ENCODE measurements at regions not wholly inside any gene's neighbourhood (a gene's known extent, or its start where the extent isn't known, plus 50 kb on each side); places are given as distances from the start of the nearest gene placed in this dataset.
"Not testable (repeated sequence)": the region's sequence is repeated elsewhere in the genome, so short reads cannot be mapped to it uniquely, and the experiment has no call there.

DNA sequence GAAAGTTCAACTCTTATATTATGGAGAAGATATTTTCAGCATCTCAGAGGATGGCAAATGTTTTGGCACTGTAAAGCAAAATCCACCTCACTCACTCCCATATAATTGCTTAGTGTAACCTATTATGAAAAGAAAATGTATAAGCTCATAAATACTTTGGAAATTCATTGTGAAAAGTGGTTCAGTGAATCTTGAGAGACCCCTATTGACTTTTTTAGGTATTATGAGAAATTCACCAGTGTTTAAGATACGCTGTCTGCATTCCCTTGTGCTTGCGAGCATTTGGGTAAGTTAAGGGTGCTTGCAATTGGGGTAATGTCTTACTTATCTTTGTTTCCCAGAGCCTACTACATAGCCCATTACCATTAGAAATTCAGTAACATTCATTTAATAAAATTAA lies 66.3 kb upstream of the BMP5 start:
- H3K27ac Mint-ChIP-seq: no peak overlapping the region
- H3K4me3 Mint-ChIP-seq: no peak overlapping the region
- H3K9me3 Mint-ChIP-seq: no peaks in the 10 kb centered on the region
- no peaks in the 10 kb centered on the region for H3K36me3 Mint-ChIP-seq (ENCODE audit: low read depth)
- H3K27me3 Mint-ChIP-seq: peaks cover 2% of the 10 kb centered on the region
- H3K4me1 Mint-ChIP-seq (ENCODE audit: low read depth): peaks cover 5% of the 10 kb centered on the region
- intact Hi-C loops (cut with micrococcal nuclease): no loop called here

DNA sequence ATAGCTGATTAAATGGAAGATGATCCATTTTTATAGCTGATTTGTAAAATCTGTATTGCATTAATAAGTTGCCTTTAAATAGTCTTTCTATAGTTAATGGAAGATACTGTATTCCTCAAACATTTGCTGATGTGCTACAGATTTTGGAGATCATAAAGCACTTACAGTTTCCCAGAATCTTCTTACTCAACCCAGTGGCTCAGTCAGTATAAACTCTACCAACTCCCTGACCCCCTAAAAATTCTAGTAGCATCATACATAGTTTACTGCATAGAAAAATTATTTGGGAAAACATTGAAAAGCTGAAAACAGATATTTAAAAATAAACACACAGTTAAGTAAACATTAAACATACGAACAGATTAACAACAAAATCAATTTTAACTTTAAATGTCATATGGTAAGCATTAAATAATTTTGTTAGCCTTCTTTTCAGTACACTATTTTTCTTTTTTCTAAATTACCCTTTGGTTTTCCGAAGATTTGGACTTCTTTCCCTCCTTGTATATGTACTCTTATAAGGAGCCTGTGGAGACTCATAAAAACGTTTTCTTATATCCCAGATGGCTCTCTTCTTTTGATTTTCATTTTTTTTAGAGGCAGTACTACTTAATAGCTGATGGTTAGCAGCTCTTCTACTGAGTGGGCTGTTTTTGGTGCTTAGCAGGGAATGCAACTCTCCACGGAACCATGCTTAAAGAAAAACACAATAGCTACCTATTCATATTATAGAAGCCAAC lies 62.7 kb upstream of the BMP5 start:
- Mint-ChIP-seq H3K27ac (no peak overlapping the region), H3K36me3 (ENCODE audit: low read depth) (no peaks in the 10 kb centered on the region), H3K27me3 (peaks cover under 1% of the 10 kb centered on the region), H3K4me3 (no peak overlapping the region), H3K9me3 (no peaks in the 10 kb centered on the region), H3K4me1 (ENCODE audit: low read depth) (peaks cover 5% of the 10 kb centered on the region)
- intact Hi-C loops (cut with micrococcal nuclease): no loop called here

- no peak overlapping the region for H3K4me3 Mint-ChIP-seq
- no peak overlapping the region for H3K27ac Mint-ChIP-seq
- H3K36me3 Mint-ChIP-seq (ENCODE audit: low read depth): no peaks in the 10 kb centered on the region
- intact Hi-C loops (cut with micrococcal nuclease): no loop called here
- H3K4me1 Mint-ChIP-seq (ENCODE audit: low read depth): peaks cover 5% of the 10 kb centered on the region
- no peaks in the 10 kb centered on the region for H3K27me3 Mint-ChIP-seq
- no peaks in the 10 kb centered on the region for H3K9me3 Mint-ChIP-seq
Measured at GRCh38 chr6:55937261-55937947, 62.0 kb upstream of the BMP5 start.

GRCh38 chr6:55931101-55931500 lies 55.7 kb upstream of the BMP5 start:
- Mint-ChIP-seq H3K27me3 (no peaks in the 10 kb centered on the region), H3K4me3 (no peak overlapping the region), H3K4me1 (ENCODE audit: low read depth) (peaks cover 4% of the 10 kb centered on the region), H3K36me3 (ENCODE audit: low read depth) (no peaks in the 10 kb centered on the region), H3K9me3 (no peaks in the 10 kb centered on the region), H3K27ac (no peak overlapping the region)
- intact Hi-C loops (cut with micrococcal nuclease): no loop called here

DNA sequence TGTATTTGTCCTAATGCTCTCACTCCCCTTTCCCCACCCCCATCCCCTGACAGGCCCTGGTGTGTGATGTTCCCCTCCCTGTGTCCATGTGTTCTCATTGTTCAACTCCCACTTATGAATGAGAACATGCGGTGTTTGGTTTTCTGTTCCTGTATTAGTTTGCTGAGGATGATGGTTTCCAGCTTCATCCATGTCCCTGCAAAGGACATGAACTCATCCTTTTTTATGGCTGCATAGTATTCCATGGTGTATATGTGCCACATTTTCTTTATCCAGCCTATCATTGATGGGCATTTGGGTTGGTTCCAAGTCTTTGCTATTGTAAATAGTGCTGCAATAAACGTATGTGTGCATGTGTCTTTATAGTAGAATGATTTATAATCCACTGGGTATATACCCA lies 52.3 kb upstream of the BMP5 start:
- not testable (repeated sequence) for H3K9me3 Mint-ChIP-seq; H3K27me3 Mint-ChIP-seq; H3K4me1 Mint-ChIP-seq (ENCODE audit: low read depth)

DNA sequence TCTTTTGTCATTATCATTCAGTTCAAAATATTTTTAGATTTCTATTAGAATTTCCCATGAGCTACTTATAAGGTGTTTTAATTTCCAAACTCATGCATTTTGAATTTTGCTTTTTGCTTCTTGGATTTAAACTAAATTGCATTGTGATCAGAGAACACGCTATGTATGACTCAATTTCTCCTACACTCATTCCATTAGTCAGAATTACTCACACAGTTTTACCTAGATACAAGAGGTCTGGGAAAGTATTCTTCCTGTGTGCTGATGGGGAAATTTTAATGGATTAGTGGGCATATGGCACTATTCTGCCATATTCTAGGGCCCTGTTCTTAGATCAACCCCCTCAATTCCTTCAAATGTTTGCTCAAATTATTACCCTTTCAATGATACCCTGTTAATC lies 49.9 kb upstream of the BMP5 start:
- H3K27ac Mint-ChIP-seq: no peak overlapping the region
- peaks cover 4% of the 10 kb centered on the region for H3K4me1 Mint-ChIP-seq (ENCODE audit: low read depth)
- no peak overlapping the region for H3K4me3 Mint-ChIP-seq
- H3K9me3 Mint-ChIP-seq: no peaks in the 10 kb centered on the region
- no peaks in the 10 kb centered on the region for H3K27me3 Mint-ChIP-seq
- intact Hi-C loops (cut with micrococcal nuclease): no loop called here
- no peaks in the 10 kb centered on the region for H3K36me3 Mint-ChIP-seq (ENCODE audit: low read depth)

More for the DNA sequence above, 52.3 kb upstream of the BMP5 start:
- H3K36me3 Mint-ChIP-seq (ENCODE audit: low read depth); H3K4me3 Mint-ChIP-seq; intact Hi-C loops (cut with micrococcal nuclease); H3K27ac Mint-ChIP-seq: not testable (repeated sequence)

All from dendritic cell treated with granulocyte-macrophage colony-stimulating factor and Interleukin-4, amounts not matched to agents 40 ng/mL and 50 ng/mL, for 4 days (primary cell).